Inflammatory macrophage treated with lipopolysaccharide for 1 hour (primary cell): ENCODE measurements at regions not wholly inside any gene's neighbourhood (a gene's known extent, or its start where the extent isn't known, plus 50 kb on each side); places are given as distances from the start of the nearest gene placed in this dataset.
"Not testable (repeated sequence)": the region's sequence is repeated elsewhere in the genome, so short reads cannot be mapped to it uniquely, and the experiment has no call there.

Experiments used
- DNase-seq, 2 donors: peaks; one replicate each; pipeline ENCODE4 v3.0.0-alpha.2; 2020 to 2022

- DNase-seq = no peak
Observed at GRCh38 chr3:88812576-88812975, 294.8 kb upstream of the EPHA3 start.

GRCh38 chr3:88816445-88816844, 291.0 kb upstream of the EPHA3 start:
- DNase-seq = no peak

DNA sequence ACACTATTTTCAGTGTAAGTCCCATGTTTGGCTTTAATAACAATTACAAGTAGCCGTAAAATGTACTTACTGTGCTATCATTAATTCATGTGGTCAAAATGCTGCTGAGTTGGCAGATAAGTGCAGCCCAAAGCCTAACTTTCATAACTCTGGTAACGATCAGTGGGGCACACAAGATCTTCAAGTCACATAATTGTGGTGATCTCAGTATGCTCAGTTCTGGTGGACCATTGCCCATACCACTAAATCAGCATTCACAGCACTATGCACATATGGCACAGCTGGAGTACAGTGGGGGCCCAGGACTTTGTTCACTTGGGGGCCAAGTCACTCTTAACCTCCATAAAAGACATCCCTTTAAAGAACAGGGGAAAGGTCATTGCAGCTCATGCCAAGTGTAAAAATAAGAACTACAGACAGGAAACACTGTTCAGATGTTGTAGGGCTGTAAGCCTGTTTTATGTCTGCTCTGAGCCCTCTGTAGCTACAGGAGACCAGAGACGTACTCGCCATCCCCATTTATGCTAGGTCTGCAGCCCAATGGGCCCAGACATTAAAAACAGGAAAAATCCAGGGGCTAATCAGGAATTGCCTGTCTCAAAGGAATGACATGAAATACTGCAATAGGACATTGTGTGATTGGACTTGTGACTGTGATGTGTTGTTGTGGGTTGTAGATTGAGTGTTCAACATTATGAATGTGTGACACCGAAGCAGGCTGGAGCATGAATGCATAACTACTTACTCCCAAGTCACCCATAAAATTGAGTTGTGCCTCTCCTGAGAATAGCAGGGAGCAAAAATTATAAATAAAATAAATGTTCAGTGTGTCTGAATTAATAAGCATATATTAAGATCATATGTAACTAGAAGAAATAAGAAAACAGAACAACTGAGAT, 282.5 kb upstream of the EPHA3 start:
- DNase-seq = no peak

- no peak for DNase-seq
Observed at GRCh38 chr3:88828466-88828865, 279.0 kb upstream of the EPHA3 start.

GRCh38 chr3:88852606-88853005, 254.8 kb upstream of the EPHA3 start:
- DNase-seq = no peak

GRCh38 chr3:88863196-88863595, 244.2 kb upstream of the EPHA3 start:
- no peak for DNase-seq

DNA sequence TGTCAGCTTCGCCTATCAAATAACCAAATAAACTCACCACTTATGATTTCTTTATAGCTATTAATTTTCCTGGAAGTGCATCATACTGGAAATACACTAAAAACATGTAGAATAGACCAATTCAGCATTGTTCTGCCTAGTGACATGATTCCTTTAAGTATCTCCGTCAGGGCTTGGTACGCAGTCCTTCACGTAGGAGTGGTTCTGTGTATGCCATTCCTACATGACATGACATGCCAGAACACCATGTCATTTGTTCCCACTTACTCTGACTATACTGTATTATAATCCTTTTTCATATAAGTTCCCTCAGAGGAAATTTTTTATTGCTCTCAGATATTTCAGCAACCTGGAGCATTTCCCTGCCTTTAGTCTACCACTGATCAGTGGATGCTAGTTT, 230.7 kb upstream of the EPHA3 start:
- DNase-seq = no peak

GRCh38 chr3:88879905-88880304, 227.5 kb upstream of the EPHA3 start:
- no peak for DNase-seq

- no peak for DNase-seq
Observed at GRCh38 chr3:88882121-88882520, 225.3 kb upstream of the EPHA3 start.

GRCh38 chr3:88886624-88887023, 220.8 kb upstream of the EPHA3 start:
- DNase-seq = not testable (repeated sequence)

DNA sequence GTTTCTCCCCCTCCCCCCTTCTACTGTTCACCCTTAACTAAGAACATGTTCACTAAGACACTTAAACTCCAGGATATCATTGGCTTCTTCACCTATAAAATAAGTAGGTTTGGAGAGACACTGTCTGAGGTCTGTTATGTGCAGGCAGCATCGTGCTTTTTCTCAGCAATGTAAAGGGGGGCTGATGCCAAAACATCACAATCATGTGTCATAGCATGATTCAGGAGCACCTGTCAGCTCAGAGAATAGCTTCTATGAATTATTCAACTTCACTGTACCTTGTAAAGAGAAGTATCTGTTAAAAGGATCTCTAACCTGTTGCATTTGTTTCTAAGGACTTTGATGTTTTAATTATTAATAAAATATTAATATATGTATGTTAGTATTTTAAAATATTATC, 211.4 kb upstream of the EPHA3 start:
- no peak for DNase-seq

GRCh38 chr3:88912294-88912877, 195.0 kb upstream of the EPHA3 start:
- DNase-seq = no peak

DNA sequence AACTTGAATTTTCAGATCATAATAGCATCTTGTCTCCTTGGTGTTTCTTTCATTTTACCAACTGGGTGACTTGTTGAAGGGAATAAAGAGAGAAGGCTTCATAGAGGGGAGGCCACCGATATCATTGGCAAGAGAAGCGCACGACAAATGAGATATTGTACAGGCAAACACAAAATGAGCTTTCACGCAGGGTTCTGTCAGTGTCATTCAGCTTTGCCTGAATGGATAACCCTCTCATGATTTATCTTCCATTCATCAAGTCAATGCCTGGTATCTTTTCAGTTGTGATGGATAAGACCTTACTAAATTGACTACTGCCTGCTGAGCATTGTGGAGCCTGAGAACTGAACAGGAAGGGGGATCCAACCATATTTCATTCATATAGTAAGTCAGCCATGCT, 188.6 kb upstream of the EPHA3 start:
- DNase-seq = no peak

- no peak for DNase-seq
Observed at GRCh38 chr3:88921986-88922385, 185.4 kb upstream of the EPHA3 start.

- no peak for DNase-seq
Observed at GRCh38 chr3:88926221-88926620, 181.2 kb upstream of the EPHA3 start.

DNA sequence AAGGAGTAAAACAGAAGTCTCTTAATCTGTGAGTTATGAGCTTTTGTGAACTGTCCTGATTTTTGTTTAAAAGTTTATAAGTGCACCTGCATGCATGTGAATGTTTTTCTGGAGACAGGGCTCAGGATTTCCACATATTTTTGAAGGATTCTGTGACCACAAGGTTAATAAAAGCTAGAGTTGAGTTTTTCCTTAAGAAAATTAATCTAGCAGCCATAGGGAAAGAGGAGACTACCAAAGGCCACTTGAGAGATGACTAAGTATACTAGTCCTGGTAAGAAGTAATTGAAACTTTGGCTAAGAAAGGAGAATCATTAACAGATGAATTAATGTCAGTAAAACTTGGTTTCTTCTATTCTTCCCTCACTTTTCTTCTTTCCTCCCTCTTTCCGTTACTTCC, 176.8 kb upstream of the EPHA3 start:
- DNase-seq = no peak

- no peak for DNase-seq
Observed at GRCh38 chr3:88936831-88937230, 170.6 kb upstream of the EPHA3 start.

GRCh38 chr3:88940296-88940695, 167.1 kb upstream of the EPHA3 start:
- DNase-seq = no peak

DNA sequence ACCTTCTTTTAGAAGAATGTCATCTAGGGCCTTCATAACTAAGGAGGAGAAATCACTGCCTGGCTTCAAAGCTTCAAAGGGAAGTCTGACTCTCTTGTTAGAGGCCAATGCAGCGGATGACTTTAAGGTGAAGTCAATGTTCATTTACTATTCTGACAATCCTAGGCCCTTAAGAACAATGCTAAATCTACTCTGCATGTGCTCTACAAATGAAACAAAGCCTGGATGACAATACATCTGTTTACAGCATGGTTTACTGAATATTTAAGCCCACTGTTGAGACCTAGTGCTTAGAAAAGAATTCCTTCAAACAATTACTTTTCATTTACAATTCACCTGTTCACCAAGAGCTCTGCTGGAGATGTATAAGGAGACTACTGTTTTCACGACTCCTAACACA, 160.4 kb upstream of the EPHA3 start:
- no peak for DNase-seq

- DNase-seq = no peak
Observed at GRCh38 chr3:88954853-88955252, 152.6 kb upstream of the EPHA3 start.

DNA sequence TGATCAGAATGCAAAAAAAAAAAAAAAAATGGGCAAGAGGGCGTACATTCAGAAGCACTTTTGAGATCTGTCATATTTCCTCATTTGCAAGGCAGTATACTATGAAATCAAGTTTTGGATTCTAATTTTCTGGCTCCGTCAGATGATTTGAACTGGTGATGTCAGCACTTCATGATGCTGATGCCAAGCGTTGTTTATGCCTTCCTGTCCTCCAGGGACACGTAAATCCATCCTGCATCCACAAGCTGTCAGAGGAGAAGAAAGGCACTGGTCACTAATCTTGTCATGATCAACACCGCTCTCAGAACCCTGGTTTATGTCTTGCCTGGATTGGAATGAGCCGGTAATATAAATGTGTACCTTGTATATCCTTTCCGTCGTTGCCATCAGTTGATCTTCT, 152.1 kb upstream of the EPHA3 start:
- no peak for DNase-seq

DNA sequence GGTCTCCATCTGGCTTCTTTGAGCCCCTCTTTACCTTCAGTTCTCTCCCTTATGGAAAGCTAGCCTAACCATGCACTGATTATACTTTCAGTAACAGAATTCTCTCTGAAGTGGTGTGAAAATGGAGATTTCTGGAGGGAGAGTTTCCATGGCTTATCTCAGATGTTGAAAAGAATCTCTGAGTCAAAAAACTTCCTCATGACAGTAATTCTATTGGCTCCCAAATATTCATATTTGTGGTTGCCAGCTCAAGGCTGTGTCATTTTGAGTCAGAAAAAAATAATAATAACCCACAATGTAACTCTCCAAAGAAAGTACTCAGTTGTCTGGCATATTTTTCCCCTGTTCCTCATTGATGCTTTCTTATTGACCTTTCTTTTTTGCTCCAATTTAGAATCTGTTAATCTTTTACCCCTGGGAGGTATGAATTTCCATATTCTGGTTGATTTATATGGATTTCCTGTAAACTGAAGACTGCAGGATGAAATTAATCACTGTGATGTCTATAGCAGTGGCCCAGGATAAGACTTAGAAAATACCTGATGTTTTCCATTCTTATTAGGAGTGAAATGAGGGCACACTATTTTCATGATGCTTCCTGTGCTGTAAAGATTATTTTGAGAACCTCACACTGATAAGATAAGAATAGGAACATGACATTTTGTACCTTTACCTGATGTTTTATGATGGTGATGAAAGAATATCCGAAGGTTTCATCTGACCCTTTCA, 149.5 kb upstream of the EPHA3 start:
- DNase-seq = no peak

DNA sequence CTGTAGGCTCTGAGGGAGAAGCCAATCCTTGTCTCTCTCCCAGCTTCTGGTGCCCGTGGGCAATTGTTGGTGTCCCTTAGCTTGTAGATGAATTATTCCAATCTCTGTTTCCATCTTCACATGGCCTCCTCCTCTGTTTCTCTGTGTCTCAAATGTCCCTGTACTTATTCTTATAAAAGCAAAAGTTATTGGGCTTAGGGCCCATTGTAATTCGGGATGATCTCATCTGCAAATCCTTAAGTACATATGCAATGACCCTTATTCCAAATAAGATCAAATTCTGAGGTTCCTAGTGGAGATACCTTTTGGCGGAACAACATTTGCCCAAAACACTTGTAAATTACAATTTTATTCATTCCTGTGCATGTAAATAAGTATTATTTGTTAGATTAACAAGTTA, 147.4 kb upstream of the EPHA3 start:
- DNase-seq = no peak

DNA sequence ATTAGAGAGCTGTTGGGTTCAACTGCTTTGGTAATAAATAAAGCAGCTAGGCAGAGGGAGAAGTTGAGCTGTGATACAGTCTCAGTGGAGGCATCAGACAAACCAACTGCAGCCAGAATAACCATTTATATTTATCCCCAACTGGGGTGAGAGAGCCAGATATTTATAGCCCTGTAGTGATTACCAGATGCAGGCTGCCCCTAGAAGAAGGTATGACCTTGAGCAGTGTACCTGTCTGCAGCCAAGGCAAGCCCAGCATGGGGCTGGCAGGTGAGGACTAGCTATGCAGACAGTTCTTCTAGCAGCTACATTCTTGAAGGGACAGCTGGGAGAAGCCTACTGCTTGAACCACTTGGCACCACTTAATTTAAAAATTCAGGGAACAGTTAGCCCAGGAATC, 144.4 kb upstream of the EPHA3 start:
- DNase-seq = no peak
